ENCODE measurements at regions not wholly inside any gene's neighbourhood (a gene's known extent, or its start where the extent isn't known, plus 50 kb on each side); places are given as distances from the start of the nearest gene placed in this dataset.

DNA sequence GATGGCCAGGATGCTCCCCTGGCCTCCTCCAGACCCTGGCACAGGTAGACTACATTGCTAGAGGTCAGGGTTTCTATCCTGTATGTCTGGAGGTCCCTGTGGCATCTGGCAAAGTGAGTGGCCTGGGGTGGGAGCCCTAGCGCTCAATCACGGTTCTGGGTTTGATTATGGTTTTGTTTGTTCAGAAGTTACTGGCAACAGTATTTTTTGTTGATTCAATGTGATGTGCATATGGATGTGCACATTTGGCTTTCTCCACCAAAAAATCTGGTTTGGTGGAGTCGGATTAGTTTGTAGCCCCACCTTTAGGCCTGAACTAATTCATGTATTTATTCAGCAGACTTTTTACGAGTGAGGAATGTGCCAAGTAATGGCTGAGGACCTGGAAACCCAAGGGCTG lies 109.7 kb downstream of the VEGFA start:
- no peak for DNase-seq

- no peak for DNase-seq
Observed at GRCh38 chr6:43878823-43879495, 108.9 kb downstream of the VEGFA start.

DNA sequence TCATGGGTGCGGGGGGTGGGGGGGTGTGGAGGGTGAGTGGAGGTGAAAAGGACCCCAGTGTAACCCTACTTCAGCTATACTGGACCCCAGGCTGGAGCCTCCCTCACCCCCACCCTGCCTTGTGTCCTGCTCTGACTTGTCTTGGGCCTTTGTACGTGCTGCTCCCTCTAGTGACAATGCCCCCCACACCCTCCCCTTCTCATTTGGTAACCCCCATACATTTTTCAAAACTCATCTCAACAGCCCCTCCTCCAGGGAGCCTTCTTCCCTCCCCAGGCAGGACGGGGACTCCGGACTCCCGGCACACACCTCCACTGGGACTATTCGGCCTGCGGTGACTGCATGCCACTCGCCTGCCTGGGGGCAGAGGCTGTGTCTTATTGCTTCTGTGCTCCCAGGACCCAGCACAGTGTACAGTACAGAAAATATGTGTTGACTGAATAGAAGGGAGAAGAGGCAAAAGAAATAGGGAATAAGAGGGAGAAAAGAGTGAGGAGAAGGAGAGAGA lies 108.2 kb downstream of the VEGFA start:
- no peak for DNase-seq

DNA sequence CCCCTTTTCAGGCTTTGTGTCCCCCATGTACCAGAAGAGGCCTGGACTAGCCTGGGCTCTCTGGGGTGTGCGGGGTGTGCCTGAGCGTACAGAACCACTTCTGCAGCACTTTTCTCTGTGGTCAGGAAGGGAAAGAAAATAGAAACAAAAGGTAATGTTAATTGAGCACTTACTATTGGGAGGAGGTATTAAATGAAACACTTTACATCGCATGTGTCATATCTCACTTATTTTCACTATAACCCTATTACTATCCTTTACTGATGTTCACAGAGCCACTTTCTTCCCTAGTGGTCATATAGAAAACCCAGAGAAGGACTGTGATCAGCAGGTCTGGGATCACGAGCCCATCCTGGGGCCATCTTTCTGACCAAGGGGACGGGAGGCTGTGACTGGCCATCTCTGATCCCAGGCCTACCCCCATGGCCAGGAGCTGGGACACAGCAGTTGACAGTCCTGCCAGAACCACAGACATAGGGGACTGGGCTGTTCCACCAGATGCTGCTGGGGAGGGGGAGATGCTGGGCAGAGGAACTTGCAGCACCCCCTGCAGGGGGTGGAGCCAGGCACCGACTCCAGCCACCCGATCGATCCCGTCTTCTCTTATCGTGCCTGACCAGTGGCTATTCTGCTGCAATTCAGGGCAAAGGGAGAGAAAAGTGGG lies 107.6 kb downstream of the VEGFA start:
- no peak for DNase-seq

DNA sequence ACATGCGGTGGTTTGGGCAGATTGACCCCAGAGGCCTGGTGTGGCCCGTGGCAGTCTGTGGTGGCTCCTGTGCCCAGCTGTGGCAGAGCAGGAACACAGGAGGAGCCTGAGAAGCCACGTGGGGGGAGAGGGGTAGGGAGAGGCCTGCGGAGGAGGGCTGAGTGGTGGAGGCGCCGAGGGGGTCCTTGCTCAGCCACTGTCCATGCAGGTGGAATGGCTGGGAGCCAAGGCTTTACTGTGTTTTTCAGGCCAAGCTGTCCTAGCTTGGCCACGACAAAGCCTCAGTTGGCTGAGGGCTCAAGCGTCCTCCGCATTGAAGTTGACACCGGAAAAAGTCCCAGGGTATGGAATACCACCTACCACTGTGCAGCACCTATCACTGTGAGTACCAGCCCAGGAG lies 107.0 kb downstream of the VEGFA start:
- no peak for DNase-seq

GRCh38 chr6:43876602-43877001 lies 106.6 kb downstream of the VEGFA start:
- DNase-seq: no peak

- no peak for DNase-seq
Observed at GRCh38 chr6:43875849-43876572, 106.0 kb downstream of the VEGFA start.

GRCh38 chr6:43874814-43875590 lies 105.0 kb downstream of the VEGFA start:
- no peak for DNase-seq

DNA sequence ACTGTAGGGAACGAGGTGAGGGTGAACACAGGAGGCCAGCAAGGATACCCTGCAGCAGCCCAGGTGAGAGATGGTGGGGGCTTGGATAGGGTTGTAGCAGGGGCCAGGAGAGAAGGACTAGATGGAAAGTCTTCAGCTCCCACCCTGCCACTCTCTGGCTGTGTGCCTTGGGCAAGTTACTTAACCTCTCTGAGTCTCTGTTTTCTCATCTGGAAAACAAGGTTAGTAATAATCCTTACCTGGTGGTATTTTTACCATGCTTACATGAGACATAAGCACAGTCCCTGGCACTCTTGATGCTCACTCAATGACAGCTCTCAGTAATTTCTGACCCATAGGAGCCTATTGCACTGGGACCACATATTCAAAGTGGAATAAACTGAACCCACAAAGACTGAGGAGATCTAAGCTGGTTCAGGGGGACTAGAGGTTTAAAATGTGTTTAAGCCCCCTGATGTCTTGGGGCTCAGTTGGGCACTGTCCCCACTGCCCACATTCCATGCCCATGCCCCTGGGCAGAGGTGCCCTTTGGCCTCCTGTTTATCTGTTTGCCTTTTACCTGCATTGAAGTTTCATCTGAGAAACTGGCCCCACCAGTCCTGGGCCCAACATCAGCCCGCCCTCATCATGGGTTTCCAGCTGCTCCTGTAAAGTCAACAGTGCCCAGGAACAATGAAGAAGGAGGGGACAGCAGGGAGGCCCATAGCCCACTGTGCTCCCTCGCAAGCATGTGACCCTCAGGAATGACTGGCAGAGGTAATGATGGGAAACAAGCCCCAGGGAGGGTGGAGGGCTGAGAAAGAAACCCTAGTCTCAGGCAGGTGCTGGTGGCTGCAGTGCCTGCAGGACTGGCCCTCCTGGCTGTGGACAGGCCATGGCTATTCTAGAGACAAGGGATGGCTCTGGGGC lies 104.0 kb downstream of the VEGFA start:
- DNase-seq: no peak

GRCh38 chr6:43871933-43872332 lies 101.9 kb downstream of the VEGFA start:
- DNase-seq: no peak

DNA sequence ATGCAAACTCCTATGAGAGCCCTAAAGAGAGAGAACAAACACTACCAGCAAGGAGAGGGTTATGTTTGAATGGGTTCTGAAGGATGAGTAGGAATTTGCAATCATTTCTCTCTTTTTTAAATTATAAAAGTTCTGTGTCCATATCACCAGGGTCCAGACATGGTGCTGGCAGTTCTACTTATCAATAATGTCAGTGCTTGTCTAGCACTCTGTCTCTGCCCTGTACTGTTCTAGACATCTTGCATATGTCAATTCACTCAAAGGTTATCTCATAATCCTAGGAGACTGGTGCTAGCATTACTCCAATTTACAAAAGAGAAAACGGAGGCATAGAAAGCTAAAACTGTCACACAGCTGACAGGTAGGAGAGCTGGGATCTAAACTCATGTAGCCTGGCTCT lies 101.3 kb downstream of the VEGFA start:
- no peak for DNase-seq

DNA sequence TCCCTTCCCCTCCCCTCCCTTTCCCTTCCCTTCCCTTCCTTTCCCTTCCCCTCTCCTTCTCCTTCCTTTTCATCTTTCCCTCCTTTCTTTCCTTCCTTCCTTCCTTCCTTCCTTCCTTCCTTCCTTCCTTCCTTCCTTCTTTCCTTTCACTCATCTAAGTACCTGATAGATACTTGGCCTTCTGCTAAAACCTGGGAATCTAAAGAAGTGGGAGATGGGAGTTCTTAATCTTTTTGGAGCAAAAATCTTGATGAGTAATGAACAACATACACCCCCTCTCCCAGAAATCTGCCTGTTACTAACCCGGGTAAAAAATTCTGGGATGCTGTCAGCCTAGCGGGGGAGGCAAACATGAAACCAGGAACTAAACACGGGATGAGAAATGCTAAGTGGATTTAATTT lies 100.7 kb downstream of the VEGFA start:
- DNase-seq: no peak

DNA sequence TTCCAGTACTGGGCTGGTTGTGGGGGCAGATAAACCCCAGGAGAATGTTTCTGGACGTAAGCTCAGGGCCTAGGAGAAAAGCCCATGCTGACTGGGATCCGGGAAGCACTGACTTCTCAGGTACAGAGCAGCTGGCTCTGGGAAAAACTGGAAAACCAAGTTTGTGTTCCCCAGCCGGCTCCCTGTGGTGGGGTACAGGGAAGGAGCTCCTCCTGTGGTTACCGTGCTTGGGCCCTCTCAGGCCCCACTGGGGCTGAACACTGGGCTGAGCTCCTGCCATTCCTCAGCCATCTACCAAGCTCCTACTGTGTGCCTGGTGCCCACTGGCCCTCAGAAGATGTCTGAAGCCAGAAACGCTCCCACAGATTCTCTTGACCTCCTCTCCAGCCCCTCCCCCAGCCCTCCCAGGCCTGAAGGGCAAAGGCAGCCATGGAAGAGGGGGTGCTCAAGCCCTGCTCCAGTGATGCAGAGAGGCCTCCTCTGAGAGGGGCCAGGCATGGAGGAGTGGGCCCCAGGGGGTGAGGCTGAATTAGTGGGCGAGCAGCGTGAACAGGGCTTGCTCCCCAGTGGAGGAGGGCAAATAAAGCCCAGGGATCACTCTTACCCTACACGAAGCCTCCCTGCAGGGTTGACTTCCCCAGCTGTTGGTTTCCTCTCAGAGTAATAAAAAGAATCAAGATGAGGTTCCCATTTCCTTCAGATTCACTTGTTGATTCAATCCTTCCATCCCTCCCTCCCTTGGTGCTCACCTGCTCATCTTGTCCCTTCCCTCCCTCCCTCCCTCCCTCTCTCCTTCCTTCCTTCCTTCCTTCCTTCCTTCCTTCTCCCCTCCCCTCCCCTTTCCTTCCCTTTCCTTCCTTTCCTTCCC lies 100.0 kb downstream of the VEGFA start:
- DNase-seq: no peak

GRCh38 chr6:43869079-43869710 lies 99.2 kb downstream of the VEGFA start:
- DNase-seq: no peak

DNA sequence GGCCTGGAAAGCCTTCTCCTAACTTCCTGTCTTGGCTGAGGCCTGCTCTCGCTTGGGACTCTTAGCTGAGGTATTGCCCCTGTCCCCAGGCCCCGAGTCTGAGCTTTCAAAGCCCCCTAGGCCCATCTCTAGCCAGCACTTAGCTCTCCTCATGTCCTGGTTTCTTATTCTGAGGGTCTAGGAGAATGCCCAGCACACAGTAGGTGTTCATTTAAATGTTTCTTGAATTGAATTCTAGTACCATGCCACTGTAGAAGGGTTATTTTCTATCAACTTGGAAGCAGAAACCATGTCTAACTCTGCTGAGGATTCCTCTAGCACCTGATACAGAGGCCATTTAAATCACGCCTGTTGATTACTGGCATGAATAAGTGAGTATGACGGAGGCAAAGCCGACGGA lies 98.5 kb downstream of the VEGFA start:
- DNase-seq: no peak

GRCh38 chr6:43867996-43868395 lies 98.0 kb downstream of the VEGFA start:
- no peak for DNase-seq

DNA sequence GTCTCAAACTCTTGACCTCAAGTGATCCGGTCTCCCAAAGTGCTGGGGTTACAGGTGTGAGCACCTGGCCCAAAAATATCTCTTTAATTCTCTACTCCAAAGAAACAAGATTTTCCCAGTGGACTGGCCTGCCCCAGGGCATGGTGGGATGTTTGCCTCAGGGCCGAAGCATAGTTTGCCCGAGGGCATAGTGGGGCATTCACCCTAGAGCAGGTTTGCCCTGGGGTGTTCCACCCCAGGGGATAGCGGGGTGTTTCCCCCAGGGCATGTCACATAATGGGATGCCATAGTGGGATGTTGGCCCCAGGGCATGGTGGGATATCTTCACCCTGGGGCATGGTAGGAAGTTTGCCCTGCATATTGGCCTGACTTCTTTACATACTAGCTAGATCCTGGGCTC lies 97.2 kb downstream of the VEGFA start:
- no peak for DNase-seq

DNA sequence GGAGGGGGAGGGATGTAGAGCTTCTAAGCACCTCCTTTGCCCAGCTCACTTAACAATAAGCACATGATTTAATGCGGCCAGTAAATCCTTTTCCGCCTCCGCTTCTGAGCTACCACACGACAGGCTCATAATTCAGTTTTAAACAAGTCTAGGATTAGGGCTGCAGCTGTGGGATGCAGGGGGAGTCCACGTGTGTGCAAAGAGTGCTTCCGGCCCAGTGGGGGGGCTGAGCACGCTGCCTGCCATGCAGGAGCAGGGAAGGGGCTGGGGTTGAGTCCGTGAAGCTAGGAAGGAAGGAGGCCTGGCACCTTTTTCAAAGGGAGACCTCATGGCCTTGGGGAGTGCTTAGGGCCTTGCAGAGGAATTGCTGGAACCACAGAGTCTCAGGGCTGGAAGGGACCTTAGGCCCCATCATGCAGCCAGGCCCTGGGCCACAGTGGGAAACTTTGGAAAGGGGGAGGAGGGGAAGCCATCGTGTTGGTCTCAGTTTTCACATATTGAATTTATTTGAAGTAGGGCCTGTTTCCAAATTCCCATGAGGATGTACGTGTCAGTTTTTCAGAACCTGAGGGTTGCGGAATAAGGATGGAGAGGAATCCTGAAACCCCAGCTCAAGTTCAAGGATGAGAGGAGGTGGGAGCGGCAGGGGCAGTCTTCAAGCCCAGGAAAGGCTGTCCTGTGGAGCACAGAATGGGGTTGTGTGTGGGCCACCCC lies 96.1 kb downstream of the VEGFA start:
- no peak for DNase-seq

GRCh38 chr6:43865086-43865485 lies 95.1 kb downstream of the VEGFA start:
- DNase-seq: no peak

DNA sequence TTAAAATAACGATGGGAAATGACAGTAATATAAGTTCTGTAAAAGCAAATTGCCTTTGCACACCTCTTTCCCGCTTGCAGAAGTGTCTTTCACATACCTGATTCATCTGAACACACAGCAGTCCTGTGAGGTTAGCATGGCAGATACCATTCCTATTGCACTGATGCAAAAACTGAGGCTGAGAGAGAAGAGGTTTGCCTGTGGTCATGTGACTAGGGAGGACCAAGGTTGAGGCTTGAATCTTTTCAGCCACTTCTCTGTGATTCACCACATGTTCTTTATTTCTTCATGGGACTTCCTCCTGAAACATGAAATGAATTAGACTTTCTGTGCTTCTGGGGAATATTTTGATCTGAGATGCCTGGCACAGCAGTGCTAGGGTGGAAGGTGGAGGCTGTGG lies 92.9 kb downstream of the VEGFA start:
- no peak for DNase-seq

Data from CD4-positive, alpha-beta T cell treated with Interleukin-10 for 1 hour (primary cell).